EL (cell line): ENCODE measurements at regions not wholly inside any gene's neighbourhood (a gene's known extent, or its start where the extent isn't known, plus 50 kb on each side); places are given as distances from the start of the nearest gene placed in this dataset.

Source experiments
- DNase-seq: peaks from one replicate; pipeline ENCODE4 v3.0.0-alpha.2; 2016

- no peak for DNase-seq
Observed at GRCh38 chr6:165985806-165986299, 181.8 kb downstream of the TBXT start.

- DNase-seq = no peak
Observed at GRCh38 chr6:165985281-165985805, 182.3 kb downstream of the TBXT start.

- no peak for DNase-seq
Observed at GRCh38 chr6:165984729-165985275, 182.8 kb downstream of the TBXT start.

- DNase-seq = no peak
Observed at GRCh38 chr6:165983112-165984072, 184.3 kb downstream of the TBXT start.

GRCh38 chr6:165978476-165978875 lies 189.2 kb downstream of the TBXT start:
- no peak for DNase-seq

- no peak for DNase-seq
Observed at GRCh38 chr6:165976684-165977083, 191.0 kb downstream of the TBXT start.

- no peak for DNase-seq
Observed at GRCh38 chr6:165974817-165975216, 192.8 kb downstream of the TBXT start.

GRCh38 chr6:165973473-165973872 lies 194.2 kb downstream of the TBXT start:
- DNase-seq = no peak

GRCh38 chr6:165972139-165972802 lies 195.4 kb downstream of the TBXT start:
- no peak for DNase-seq

GRCh38 chr6:165971202-165971601 lies 196.4 kb downstream of the TBXT start:
- no peak for DNase-seq

- DNase-seq = no peak
Observed at GRCh38 chr6:165970001-165970400, 197.7 kb downstream of the TBXT start.

GRCh38 chr6:165969184-165969583 lies 198.5 kb downstream of the TBXT start:
- DNase-seq = no peak

- DNase-seq = no peak
Observed at GRCh38 chr6:165968408-165968807, 199.2 kb downstream of the TBXT start.

- DNase-seq = no peak
Observed at GRCh38 chr6:165967810-165968407, 199.7 kb downstream of the TBXT start.

GRCh38 chr6:165963750-165964149 lies 203.9 kb downstream of the TBXT start:
- no peak for DNase-seq

GRCh38 chr6:165962366-165962765 lies 205.3 kb downstream of the TBXT start:
- no peak for DNase-seq

- DNase-seq = peak; percentile 2
Observed at GRCh38 chr6:165961233-165961632, 206.4 kb downstream of the TBXT start.

- DNase-seq = no peak
Observed at GRCh38 chr6:165960695-165961094, 207.0 kb downstream of the TBXT start.

- DNase-seq = no peak
Observed at GRCh38 chr6:165959627-165960026, 208.0 kb downstream of the TBXT start.

- DNase-seq = no peak
Observed at GRCh38 chr6:165956874-165957273, 210.8 kb downstream of the TBXT start.

GRCh38 chr6:165952514-165952913 lies 215.1 kb downstream of the TBXT start:
- DNase-seq = no peak

- DNase-seq = no peak
Observed at GRCh38 chr6:165950316-165950715, 217.3 kb downstream of the TBXT start.

- DNase-seq = no peak
Observed at GRCh38 chr6:165949324-165949723, 218.3 kb downstream of the TBXT start.
